CD4-positive, alpha-beta memory T cell (primary cell): ENCODE measurements at regions not wholly inside any gene's neighbourhood (a gene's known extent, or its start where the extent isn't known, plus 50 kb on each side); places are given as distances from the start of the nearest gene placed in this dataset.

Experiments used
- CTCF ChIA-PET: fragments of 350-600 bp; sonication (Branson Sonifier 250); formaldehyde crosslinking; loops from one replicate; lab custom pipeline; 2021; ENCODE audit warnings: inconsistent platforms; ENCODE audit not compliant: partially characterized antibody; lab: Charles Lee
- POLR2A ChIA-PET: fragments of 350-600 bp; sonication (Branson Sonifier 250); formaldehyde crosslinking; loops from one replicate; lab custom pipeline; 2021; ENCODE audit not compliant: partially characterized antibody; lab: Charles Lee
- DNase-seq, 5 donors: peaks; one replicate each; pipeline versions ENCODE4 v3.0.0 to v3.0.0-alpha.2; 2020 to 2022; ENCODE audit warnings: mixed read lengths in 1 of 5
- H3K27ac ChIP-seq: one replicate; pipeline ENCODE4 v1.7.0; 2013; ENCODE audit warnings: low read depth, low read length
- H3K27me3 ChIP-seq: 2 replicates; pipeline ENCODE4 v1.7.0; 2013; ENCODE audit warnings: mild to moderate bottlenecking, low read length, moderate library complexity; ENCODE audit not compliant: insufficient read depth
- H3K36me3 ChIP-seq: 2 replicates; pipeline ENCODE4 v1.7.0; 2013; ENCODE audit warnings: mild to moderate bottlenecking, low read length, moderate library complexity; ENCODE audit not compliant: insufficient read depth
- H3K4me1 ChIP-seq: 2 replicates; pipeline ENCODE4 v1.7.0; 2013; ENCODE audit warnings: mild to moderate bottlenecking, low read length, moderate library complexity; ENCODE audit not compliant: insufficient read depth
- H3K4me3 ChIP-seq, 2 donors: one replicate each; pipeline ENCODE4 v1.7.0; 2013; ENCODE audit warnings: low read length in 2 of 2, mild to moderate bottlenecking in 1 of 2
- H3K9me3 ChIP-seq, 2 donors: one replicate each; pipeline ENCODE4 v1.7.0; 2013; ENCODE audit warnings: low read length in 2 of 2, control low read depth in 1 of 2; ENCODE audit not compliant: control insufficient read depth in 1 of 2
- H3K27ac Mint-ChIP-seq, 7 donors: one replicate each; pipeline ENCODE4 v1.8.0; 2020 to 2021; ENCODE audit warnings: mixed read lengths in 7 of 7, mild to moderate bottlenecking in 6 of 7, inconsistent platforms in 3 of 7, moderate library complexity in 3 of 7
- H3K27me3 Mint-ChIP-seq, 2 donors: one replicate each; pipeline ENCODE4 v1.8.0; 2020 to 2021; ENCODE audit warnings: mixed read lengths in 2 of 2
- H3K36me3 Mint-ChIP-seq, 2 donors: one replicate each; pipeline ENCODE4 v1.8.0; 2020 to 2021; ENCODE audit warnings: mixed read lengths in 2 of 2, inconsistent platforms in 1 of 2, mild to moderate bottlenecking in 1 of 2
- H3K4me1 Mint-ChIP-seq, 4 donors: one replicate each; pipeline ENCODE4 v1.8.0; 2020 to 2021; ENCODE audit warnings: mixed read lengths in 4 of 4, mild to moderate bottlenecking in 1 of 4
- H3K4me3 Mint-ChIP-seq, 8 donors: one replicate each; pipeline ENCODE4 v1.8.0; 2020 to 2021; ENCODE audit warnings: mixed read lengths in 8 of 8, mild to moderate bottlenecking in 7 of 8, moderate library complexity in 6 of 8, inconsistent platforms in 3 of 8
- H3K9me3 Mint-ChIP-seq, 8 donors: one replicate each; pipeline ENCODE4 v1.8.0; 2020 to 2021; ENCODE audit warnings: mixed read lengths in 8 of 8, mild to moderate bottlenecking in 5 of 8, inconsistent platforms in 3 of 8, moderate library complexity in 1 of 8
- intact Hi-C: fragments of 100-400 bp; cut with micrococcal nuclease; formaldehyde crosslinking; loops from one replicate; pipeline ENCODE4 v1.15.1; 2023

DNA sequence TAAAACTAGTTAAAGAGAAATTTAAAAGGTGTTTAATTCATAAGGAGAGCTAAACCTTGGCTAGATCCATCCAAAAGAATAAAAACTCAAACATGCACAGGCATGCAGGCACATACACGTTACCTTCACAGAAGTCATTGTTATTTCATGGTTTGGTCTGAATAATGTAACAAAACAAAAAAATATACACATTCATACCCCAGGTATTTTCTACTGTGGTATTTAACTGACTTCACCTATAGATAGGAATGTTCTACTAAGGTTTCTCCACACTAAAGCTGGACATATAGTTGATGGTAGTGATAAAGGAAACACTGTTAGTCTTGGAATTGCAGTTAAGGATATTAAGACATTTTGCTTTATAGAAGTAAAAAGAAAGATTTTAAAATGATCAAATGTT is 283.6 kb upstream of the PCDH10 start:
- Mint-ChIP-seq H3K27ac (no peak overlapping the region), H3K4me1 (no peaks in the 10 kb centered on the region), H3K36me3 (no peaks in the 10 kb centered on the region), H3K27me3 (no peaks in the 10 kb centered on the region), H3K9me3 (peaks cover 0 to 13% (median 6%) of the 10 kb centered on the region in 8 donors), H3K4me3 (no peak overlapping the region)
- Histone ChIP-seq H3K4me1 (no peaks in the 10 kb centered on the region), H3K27me3 (no peaks in the 10 kb centered on the region), H3K27ac (no peak overlapping the region), H3K9me3 (no peaks in the 10 kb centered on the region), H3K36me3 (no peaks in the 10 kb centered on the region), H3K4me3 (no peak overlapping the region)
- CTCF ChIA-PET, result no interaction called here
- POLR2A ChIA-PET, result no interaction called here
- intact Hi-C loops, result no loop called here
- DNase-seq, result no peak

- POLR2A ChIA-PET, result no interaction called here
- H3K9me3 Mint-ChIP-seq, result peaks cover 0 to 13% (median 6%) of the 10 kb centered on the region in 8 donors
- DNase-seq, result no peak
- H3K27me3 ChIP-seq, result no peaks in the 10 kb centered on the region
- no peaks in the 10 kb centered on the region for H3K36me3 ChIP-seq
- intact Hi-C loops, result no loop called here
- H3K4me1 ChIP-seq, result no peaks in the 10 kb centered on the region
- H3K27ac ChIP-seq, result no peak overlapping the region
- CTCF ChIA-PET, result no interaction called here
- no peak overlapping the region for H3K4me3 ChIP-seq
- H3K4me1 Mint-ChIP-seq, result no peaks in the 10 kb centered on the region
- H3K9me3 ChIP-seq, result no peaks in the 10 kb centered on the region
- H3K27me3 Mint-ChIP-seq, result no peaks in the 10 kb centered on the region
- no peaks in the 10 kb centered on the region for H3K36me3 Mint-ChIP-seq
- H3K4me3 Mint-ChIP-seq, result no peak overlapping the region
- H3K27ac Mint-ChIP-seq, result no peak overlapping the region
Measured at GRCh38 chr4:132865922-132866321, 283.2 kb upstream of the PCDH10 start.

GRCh38 chr4:132866616-132867015 is 282.5 kb upstream of the PCDH10 start:
- Histone ChIP-seq H3K27me3 (no peaks in the 10 kb centered on the region), H3K9me3 (no peaks in the 10 kb centered on the region), H3K4me3 (no peak overlapping the region), H3K4me1 (no peaks in the 10 kb centered on the region), H3K36me3 (no peaks in the 10 kb centered on the region), H3K27ac (no peak overlapping the region)
- Mint-ChIP-seq H3K36me3 (no peaks in the 10 kb centered on the region), H3K4me1 (no peaks in the 10 kb centered on the region), H3K27ac (no peak overlapping the region), H3K4me3 (no peak overlapping the region), H3K27me3 (no peaks in the 10 kb centered on the region), H3K9me3 (peaks cover 0 to 15% (median 8%) of the 10 kb centered on the region in 8 donors)
- DNase-seq, result peak in 1 of 5 donors; percentile 33
- intact Hi-C loops, result no loop called here
- ChIA-PET CTCF (no interaction called here), POLR2A (no interaction called here)

GRCh38 chr4:132893787-132894186 is 255.3 kb upstream of the PCDH10 start:
- Mint-ChIP-seq H3K9me3 (peaks cover 0 to 4% (median 0%) of the 10 kb centered on the region in 8 donors), H3K36me3 (no peaks in the 10 kb centered on the region), H3K27ac (no peak overlapping the region), H3K4me3 (no peak overlapping the region), H3K4me1 (no peaks in the 10 kb centered on the region), H3K27me3 (no peaks in the 10 kb centered on the region)
- Histone ChIP-seq H3K27ac (no peak overlapping the region), H3K36me3 (no peaks in the 10 kb centered on the region), H3K27me3 (no peaks in the 10 kb centered on the region), H3K4me3 (no peak overlapping the region), H3K9me3 (no peaks in the 10 kb centered on the region), H3K4me1 (no peaks in the 10 kb centered on the region)
- DNase-seq, result no peak
- intact Hi-C loops, result no loop called here
- ChIA-PET CTCF (no interaction called here), POLR2A (no interaction called here)

GRCh38 chr4:132901224-132901623 is 247.9 kb upstream of the PCDH10 start:
- no peak for DNase-seq
- no peaks in the 10 kb centered on the region for H3K4me1 ChIP-seq
- no peak overlapping the region for H3K27ac ChIP-seq
- no peaks in the 10 kb centered on the region for H3K36me3 ChIP-seq
- H3K9me3 Mint-ChIP-seq, result peaks cover 0 to 2% (median 1%) of the 10 kb centered on the region in 8 donors
- no peaks in the 10 kb centered on the region for H3K4me1 Mint-ChIP-seq
- H3K4me3 Mint-ChIP-seq, result no peak overlapping the region
- POLR2A ChIA-PET, result no interaction called here
- H3K4me3 ChIP-seq, result no peak overlapping the region
- H3K36me3 Mint-ChIP-seq, result no peaks in the 10 kb centered on the region
- intact Hi-C loops, result no loop called here
- CTCF ChIA-PET, result no interaction called here
- H3K27me3 ChIP-seq, result no peaks in the 10 kb centered on the region
- no peak overlapping the region for H3K27ac Mint-ChIP-seq
- no peaks in the 10 kb centered on the region for H3K27me3 Mint-ChIP-seq
- H3K9me3 ChIP-seq, result no peaks in the 10 kb centered on the region

DNA sequence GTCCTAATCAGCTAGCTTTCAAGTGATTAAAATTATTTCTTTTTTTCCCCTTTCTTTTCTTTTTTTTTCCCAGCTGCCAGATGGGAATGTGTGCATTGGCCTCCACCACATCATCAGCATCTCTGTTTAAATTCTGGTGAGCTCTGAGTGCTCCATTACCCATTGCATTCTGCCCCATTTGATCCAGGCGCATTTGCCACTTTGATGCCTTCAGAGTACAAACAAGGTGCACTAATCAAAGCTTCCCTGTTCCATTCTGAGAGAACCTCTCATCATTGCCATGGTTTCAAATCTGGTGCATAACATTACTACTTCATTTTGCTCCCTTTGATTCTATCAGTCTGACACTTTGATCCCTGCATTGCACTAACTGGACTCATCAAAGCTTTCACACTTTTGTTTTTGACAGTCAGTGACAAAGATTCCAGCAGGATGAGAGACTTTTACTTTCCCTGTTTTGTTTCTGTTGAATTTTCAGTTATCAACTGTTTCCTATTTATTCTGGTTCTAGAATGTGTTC is 238.8 kb upstream of the PCDH10 start:
- Histone ChIP-seq H3K4me3 (no peak overlapping the region), H3K27me3 (no peaks in the 10 kb centered on the region), H3K36me3 (no peaks in the 10 kb centered on the region), H3K27ac (no peak overlapping the region), H3K9me3 (no peaks in the 10 kb centered on the region), H3K4me1 (no peaks in the 10 kb centered on the region)
- H3K9me3 Mint-ChIP-seq, result peaks cover 0 to 7% (median 4%) of the 10 kb centered on the region in 8 donors
- H3K4me1 Mint-ChIP-seq, result no peaks in the 10 kb centered on the region
- no peak overlapping the region for H3K27ac Mint-ChIP-seq
- H3K27me3 Mint-ChIP-seq, result no peaks in the 10 kb centered on the region
- no peak for DNase-seq
- CTCF ChIA-PET, result no interaction called here
- no peak overlapping the region for H3K4me3 Mint-ChIP-seq
- intact Hi-C loops, result no loop called here
- POLR2A ChIA-PET, result no interaction called here
- H3K36me3 Mint-ChIP-seq, result no peaks in the 10 kb centered on the region

GRCh38 chr4:132918096-132918495 is 231.0 kb upstream of the PCDH10 start:
- H3K27me3 ChIP-seq, result no peaks in the 10 kb centered on the region
- no peaks in the 10 kb centered on the region for H3K27me3 Mint-ChIP-seq

DNA sequence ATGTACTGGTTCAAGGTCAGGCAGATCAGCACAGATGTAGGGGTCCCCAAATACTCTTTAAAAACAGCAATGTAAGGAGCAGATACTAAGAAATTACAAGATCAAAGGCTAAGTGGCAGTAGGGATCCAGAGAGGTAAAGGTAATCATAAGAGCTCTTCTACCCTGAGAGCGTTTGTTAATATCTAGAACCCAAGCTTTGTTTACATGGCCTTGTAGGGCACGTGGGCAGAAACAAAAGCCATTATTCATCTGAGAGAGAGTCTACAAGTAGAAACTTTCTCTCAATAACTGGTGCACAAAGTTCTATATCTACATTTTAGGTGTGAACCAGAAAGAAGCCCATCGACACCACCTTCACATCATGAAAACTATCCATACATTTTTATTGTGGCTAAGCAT is 225.6 kb upstream of the PCDH10 start:
- CTCF ChIA-PET, result no interaction called here
- Mint-ChIP-seq H3K9me3 (peaks cover 0 to 6% (median 1%) of the 10 kb centered on the region in 8 donors), H3K4me3 (no peak overlapping the region), H3K27ac (no peak overlapping the region), H3K4me1 (no peaks in the 10 kb centered on the region), H3K36me3 (no peaks in the 10 kb centered on the region), H3K27me3 (no peaks in the 10 kb centered on the region)
- intact Hi-C loops, result no loop called here
- H3K4me3 ChIP-seq, result no peak overlapping the region
- H3K4me1 ChIP-seq, result no peaks in the 10 kb centered on the region
- POLR2A ChIA-PET, result no interaction called here
- H3K36me3 ChIP-seq, result no peaks in the 10 kb centered on the region
- no peaks in the 10 kb centered on the region for H3K27me3 ChIP-seq
- no peak overlapping the region for H3K27ac ChIP-seq
- DNase-seq, result no peak
- no peaks in the 10 kb centered on the region for H3K9me3 ChIP-seq

More at GRCh38 chr4:132918096-132918495, 231.0 kb upstream of the PCDH10 start:
- Mint-ChIP-seq H3K9me3 (peaks cover 0 to 8% (median under 1%) of the 10 kb centered on the region in 8 donors), H3K4me3 (no peak overlapping the region), H3K27ac (no peak overlapping the region), H3K36me3 (no peaks in the 10 kb centered on the region), H3K4me1 (no peaks in the 10 kb centered on the region)
- Histone ChIP-seq H3K9me3 (no peaks in the 10 kb centered on the region), H3K27ac (no peak overlapping the region), H3K36me3 (no peaks in the 10 kb centered on the region), H3K4me3 (no peak overlapping the region), H3K4me1 (no peaks in the 10 kb centered on the region)
- no peak for DNase-seq
- ChIA-PET POLR2A (no interaction called here), CTCF (no interaction called here)
- intact Hi-C loops, result no loop called here
